ENCODE measurements at regions not wholly inside any gene's neighbourhood (a gene's known extent, or its start where the extent isn't known, plus 50 kb on each side); places are given as distances from the start of the nearest gene placed in this dataset.
"Not testable (repeated sequence)": the region's sequence is repeated elsewhere in the genome, so short reads cannot be mapped to it uniquely, and the experiment has no call there.

- not testable (repeated sequence) for H3K4me3 ChIP-seq (ENCODE audit: low read length in 2 of 2); H3K9me3 ChIP-seq (replicated peaks in 1 of 2; ENCODE audit: control insufficient read depth in 2 of 2, insufficient read depth in 1 of 2, low read depth in 1 of 2, low read length in 2 of 2); H3K27ac ChIP-seq (replicated peaks; ENCODE audit: low read length); H3K36me3 ChIP-seq (replicated peaks in 1 of 2; ENCODE audit: control insufficient read depth in 2 of 2, insufficient read depth in 2 of 2, low read length in 2 of 2); H2AK5ac ChIP-seq (ENCODE audit: low read depth, low read length); H3K4ac ChIP-seq (ENCODE audit: low read length); H3K23ac ChIP-seq (ENCODE audit: low read depth, low read length, poor library complexity); H3K4me1 ChIP-seq (ENCODE audit: control insufficient read depth in 2 of 2, insufficient read depth in 1 of 2, low read depth in 1 of 2, low read length in 2 of 2); H4K91ac ChIP-seq (ENCODE audit: low read depth, low read length, poor library complexity); H2BK120ac ChIP-seq (ENCODE audit: low read depth, low read length); H2AFZ ChIP-seq (ENCODE audit: low read length); H4K8ac ChIP-seq (ENCODE audit: low read depth, low read length); H3K14ac ChIP-seq (ENCODE audit: low read length); H3K27me3 ChIP-seq (ENCODE audit: control insufficient read depth in 3 of 3, insufficient read depth in 3 of 3, low read depth in 1 of 3, low read length in 3 of 3); H2BK15ac ChIP-seq (ENCODE audit: low read length); DNase-seq (ENCODE audit: low spot score); H2BK12ac ChIP-seq (ENCODE audit: low read length); H3K4me2 ChIP-seq (ENCODE audit: insufficient read depth, low read length, poor library complexity, severe bottlenecking); H3K9ac ChIP-seq (ENCODE audit: low read depth, low read length, poor library complexity); H3K79me1 ChIP-seq (ENCODE audit: low read depth, low read length); H2BK5ac ChIP-seq (ENCODE audit: low read length); H3K18ac ChIP-seq (ENCODE audit: low read length)
- no CpG with 5 or more reads among the region's 7 CpGs for WGBS, 2 donors (ENCODE audit: extremely low coverage in 2 of 2, insufficient read length in 2 of 2, insufficient replicate concordance in 1 of 2)
These were observed 4020.7 kb upstream of the TPTE start for GRCh38 chr21:6500681-6501080.

DNA sequence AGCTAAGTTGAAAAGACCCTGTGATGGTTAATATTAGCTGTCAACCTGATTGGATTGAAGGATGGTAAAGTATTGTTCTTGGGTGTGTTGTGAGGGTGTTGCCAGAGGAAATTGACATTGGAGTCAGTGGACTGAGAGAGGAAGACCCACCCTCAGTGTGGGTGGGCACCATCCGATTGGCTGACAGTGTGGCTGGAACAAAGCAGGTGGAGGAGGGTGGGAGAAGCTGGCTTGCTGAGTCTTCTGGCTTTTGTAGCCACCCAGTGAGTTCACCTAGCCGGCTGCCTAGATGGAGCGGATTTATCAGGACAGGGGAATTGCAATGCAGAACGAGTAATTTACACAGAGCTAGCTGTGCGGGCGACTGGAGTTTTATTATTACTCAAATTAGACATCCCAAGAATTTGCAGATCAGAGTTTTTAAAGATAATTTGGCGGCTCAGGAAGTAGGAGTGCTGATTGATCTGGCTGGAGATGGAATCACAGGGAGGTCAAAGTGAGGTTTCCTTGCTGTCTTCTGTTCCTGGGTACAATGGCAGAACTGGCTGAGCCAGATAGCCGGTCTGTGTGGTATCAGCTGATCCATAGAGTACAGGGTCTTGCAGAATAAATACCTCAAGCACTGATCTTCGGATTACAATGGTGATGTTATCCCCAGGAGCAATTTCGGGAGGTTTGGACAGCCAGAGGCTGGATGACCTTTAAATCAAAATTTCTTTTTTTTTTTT lies 4015.1 kb upstream of the TPTE start:
- H4K8ac ChIP-seq (ENCODE audit: low read depth, low read length); H3K4me2 ChIP-seq (ENCODE audit: insufficient read depth, low read length, poor library complexity, severe bottlenecking); H3K4ac ChIP-seq (ENCODE audit: low read length); H2BK15ac ChIP-seq (ENCODE audit: low read length); H4K91ac ChIP-seq (ENCODE audit: low read depth, low read length, poor library complexity); H2AK5ac ChIP-seq (ENCODE audit: low read depth, low read length); DNase-seq (ENCODE audit: low spot score); H2BK12ac ChIP-seq (ENCODE audit: low read length); H3K23ac ChIP-seq (ENCODE audit: low read depth, low read length, poor library complexity); H3K27ac ChIP-seq (replicated peaks; ENCODE audit: low read length); H3K4me1 ChIP-seq (ENCODE audit: control insufficient read depth in 2 of 2, insufficient read depth in 1 of 2, low read depth in 1 of 2, low read length in 2 of 2); H3K9ac ChIP-seq (ENCODE audit: low read depth, low read length, poor library complexity); H3K18ac ChIP-seq (ENCODE audit: low read length); H3K9me3 ChIP-seq (replicated peaks in 1 of 2; ENCODE audit: control insufficient read depth in 2 of 2, insufficient read depth in 1 of 2, low read depth in 1 of 2, low read length in 2 of 2); H3K79me1 ChIP-seq (ENCODE audit: low read depth, low read length); H3K14ac ChIP-seq (ENCODE audit: low read length); H2BK120ac ChIP-seq (ENCODE audit: low read depth, low read length); H3K27me3 ChIP-seq (ENCODE audit: control insufficient read depth in 3 of 3, insufficient read depth in 3 of 3, low read depth in 1 of 3, low read length in 3 of 3); H3K36me3 ChIP-seq (replicated peaks in 1 of 2; ENCODE audit: control insufficient read depth in 2 of 2, insufficient read depth in 2 of 2, low read length in 2 of 2); H2BK5ac ChIP-seq (ENCODE audit: low read length); H2AFZ ChIP-seq (ENCODE audit: low read length); H3K4me3 ChIP-seq (ENCODE audit: low read length in 2 of 2): not testable (repeated sequence)
- WGBS, 2 donors (ENCODE audit: extremely low coverage in 2 of 2, insufficient read length in 2 of 2, insufficient replicate concordance in 1 of 2): no CpG with 5 or more reads among the region's 10 CpGs

DNA sequence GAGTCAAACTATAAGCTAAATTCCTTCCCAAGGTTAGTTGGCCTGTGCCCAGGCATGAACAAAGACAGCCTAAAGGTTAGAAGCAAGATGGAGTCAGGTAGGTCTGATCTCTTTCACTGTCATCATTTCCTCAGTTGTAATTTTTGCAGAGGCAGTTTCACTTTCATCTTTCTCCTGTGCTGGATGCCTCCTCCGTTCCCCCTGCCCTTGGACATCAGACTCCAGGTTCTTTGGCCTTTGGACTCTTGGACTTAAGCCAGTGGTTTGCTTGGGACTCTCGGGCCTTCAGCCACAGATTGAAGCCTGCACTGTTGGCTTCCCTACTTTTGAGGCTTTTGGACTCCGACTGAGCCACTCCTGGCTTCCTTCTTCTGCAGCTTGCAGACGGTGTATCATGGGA lies 4013.8 kb upstream of the TPTE start:
- not testable (repeated sequence) for H3K4ac ChIP-seq (ENCODE audit: low read length); H3K79me1 ChIP-seq (ENCODE audit: low read depth, low read length); H4K8ac ChIP-seq (ENCODE audit: low read depth, low read length); H2BK15ac ChIP-seq (ENCODE audit: low read length); H4K91ac ChIP-seq (ENCODE audit: low read depth, low read length, poor library complexity); H3K27ac ChIP-seq (replicated peaks; ENCODE audit: low read length); H3K9ac ChIP-seq (ENCODE audit: low read depth, low read length, poor library complexity); H3K36me3 ChIP-seq (replicated peaks in 1 of 2; ENCODE audit: control insufficient read depth in 2 of 2, insufficient read depth in 2 of 2, low read length in 2 of 2); H2AK5ac ChIP-seq (ENCODE audit: low read depth, low read length); DNase-seq (ENCODE audit: low spot score); H3K4me1 ChIP-seq (ENCODE audit: control insufficient read depth in 2 of 2, insufficient read depth in 1 of 2, low read depth in 1 of 2, low read length in 2 of 2); H3K4me3 ChIP-seq (ENCODE audit: low read length in 2 of 2); H2BK5ac ChIP-seq (ENCODE audit: low read length); H3K9me3 ChIP-seq (replicated peaks in 1 of 2; ENCODE audit: control insufficient read depth in 2 of 2, insufficient read depth in 1 of 2, low read depth in 1 of 2, low read length in 2 of 2); H2BK120ac ChIP-seq (ENCODE audit: low read depth, low read length); H2AFZ ChIP-seq (ENCODE audit: low read length); H2BK12ac ChIP-seq (ENCODE audit: low read length); H3K14ac ChIP-seq (ENCODE audit: low read length); H3K4me2 ChIP-seq (ENCODE audit: insufficient read depth, low read length, poor library complexity, severe bottlenecking); H3K23ac ChIP-seq (ENCODE audit: low read depth, low read length, poor library complexity); H3K27me3 ChIP-seq (ENCODE audit: control insufficient read depth in 3 of 3, insufficient read depth in 3 of 3, low read depth in 1 of 3, low read length in 3 of 3); H3K18ac ChIP-seq (ENCODE audit: low read length)
- no CpG with 5 or more reads among the region's 4 CpGs for WGBS, 2 donors (ENCODE audit: extremely low coverage in 2 of 2, insufficient read length in 2 of 2, insufficient replicate concordance in 1 of 2)

GRCh38 chr21:6521777-6522176 lies 3999.6 kb upstream of the TPTE start:
- not testable (repeated sequence) for H3K9me3 ChIP-seq (replicated peaks in 1 of 2; ENCODE audit: control insufficient read depth in 2 of 2, insufficient read depth in 1 of 2, low read depth in 1 of 2, low read length in 2 of 2); H3K4ac ChIP-seq (ENCODE audit: low read length); H3K79me1 ChIP-seq (ENCODE audit: low read depth, low read length); DNase-seq (ENCODE audit: low spot score); H3K23ac ChIP-seq (ENCODE audit: low read depth, low read length, poor library complexity); H2BK120ac ChIP-seq (ENCODE audit: low read depth, low read length); H2AK5ac ChIP-seq (ENCODE audit: low read depth, low read length); H2AFZ ChIP-seq (ENCODE audit: low read length); H3K14ac ChIP-seq (ENCODE audit: low read length); H3K27ac ChIP-seq (replicated peaks; ENCODE audit: low read length); H3K9ac ChIP-seq (ENCODE audit: low read depth, low read length, poor library complexity); H3K4me1 ChIP-seq (ENCODE audit: control insufficient read depth in 2 of 2, insufficient read depth in 1 of 2, low read depth in 1 of 2, low read length in 2 of 2); H4K8ac ChIP-seq (ENCODE audit: low read depth, low read length); H3K4me2 ChIP-seq (ENCODE audit: insufficient read depth, low read length, poor library complexity, severe bottlenecking); H3K18ac ChIP-seq (ENCODE audit: low read length); H2BK12ac ChIP-seq (ENCODE audit: low read length); H3K4me3 ChIP-seq (ENCODE audit: low read length in 2 of 2); H2BK5ac ChIP-seq (ENCODE audit: low read length); H4K91ac ChIP-seq (ENCODE audit: low read depth, low read length, poor library complexity); H3K36me3 ChIP-seq (replicated peaks in 1 of 2; ENCODE audit: control insufficient read depth in 2 of 2, insufficient read depth in 2 of 2, low read length in 2 of 2); H2BK15ac ChIP-seq (ENCODE audit: low read length); H3K27me3 ChIP-seq (ENCODE audit: control insufficient read depth in 3 of 3, insufficient read depth in 3 of 3, low read depth in 1 of 3, low read length in 3 of 3)
- WGBS, 2 donors (ENCODE audit: extremely low coverage in 2 of 2, insufficient read length in 2 of 2, insufficient replicate concordance in 1 of 2): no CpG with 5 or more reads among the region's 7 CpGs
